IPS DF 6.9 (cell line): ENCODE measurements at regions not wholly inside any gene's neighbourhood (a gene's known extent, or its start where the extent isn't known, plus 50 kb on each side); places are given as distances from the start of the nearest gene placed in this dataset.

Experiments
- DNase-seq: peaks from one replicate; pipeline ENCODE4 v3.0.0-alpha.2; 2013; ENCODE audit warnings: low read depth, low spot score
- H3K27ac ChIP-seq: one replicate; pipeline ENCODE4 v1.5.1; 2013; ENCODE audit warnings: low read length, control low read depth
- H3K27me3 ChIP-seq: 2 replicates; pipeline ENCODE4 v1.6.1; 2013; ENCODE audit warnings: mild to moderate bottlenecking, low read length; ENCODE audit not compliant: control insufficient read depth, insufficient read depth
- H3K36me3 ChIP-seq: 2 replicates; pipeline ENCODE4 v1.6.1; 2013; ENCODE audit warnings: low read length; ENCODE audit not compliant: control insufficient read depth, insufficient read depth
- H3K4me1 ChIP-seq: 2 replicates; pipeline ENCODE4 v1.6.1; 2013; ENCODE audit warnings: low read length; ENCODE audit not compliant: control insufficient read depth, insufficient read depth
- H3K4me3 ChIP-seq: 2 replicates; pipeline ENCODE4 v1.5.1; 2013; ENCODE audit warnings: mild to moderate bottlenecking, low read length
- H3K9me3 ChIP-seq: 2 replicates; pipeline ENCODE4 v1.6.1; 2013; ENCODE audit warnings: low read length, inconsistent platforms; ENCODE audit not compliant: control insufficient read depth, insufficient read depth
- WGBS: extraction: QIAGEN DNeasy Blood & Tissue Kit; methylation state at CpG from one replicate; pipeline ENCODE4 v1.1.7; 2013; ENCODE audit warnings: mixed read lengths, missing lambda C conversion rate; ENCODE audit not compliant: insufficient read length, insufficient coverage; 5-methylcytosine and 5-hydroxymethylcytosine counted together

- H3K9me3 ChIP-seq = no peaks in the 10 kb centered on the region
- DNase-seq = no peak
- H3K27me3 ChIP-seq = no peaks in the 10 kb centered on the region
- H3K27ac ChIP-seq = no peak overlapping the region
- no peaks in the 10 kb centered on the region for H3K36me3 ChIP-seq
- H3K4me1 ChIP-seq = no peaks in the 10 kb centered on the region
- no CpG with 5 or more reads among the region's 5 CpGs for WGBS
- H3K4me3 ChIP-seq = no peak overlapping the region
Observed at GRCh38 chr15:95868450-95868849, 462.1 kb upstream of the NR2F2 start.

- Histone ChIP-seq H3K27me3 (no peaks in the 10 kb centered on the region), H3K4me3 (no peak overlapping the region), H3K4me1 (no peaks in the 10 kb centered on the region), H3K9me3 (no peaks in the 10 kb centered on the region), H3K36me3 (no peaks in the 10 kb centered on the region), H3K27ac (no peak overlapping the region)
- WGBS = no CpG with 5 or more reads among the region's 13 CpGs
- DNase-seq = no peak
Observed at GRCh38 chr15:95868970-95869369, 461.5 kb upstream of the NR2F2 start.

- Histone ChIP-seq H3K27ac (no peak overlapping the region), H3K4me3 (no peak overlapping the region), H3K9me3 (no peaks in the 10 kb centered on the region), H3K4me1 (no peaks in the 10 kb centered on the region), H3K36me3 (no peaks in the 10 kb centered on the region), H3K27me3 (no peaks in the 10 kb centered on the region)
- no peak for DNase-seq
- no CpG with 5 or more reads among the region's 5 CpGs for WGBS
Observed at GRCh38 chr15:95869920-95870319, 460.6 kb upstream of the NR2F2 start.

- no peaks in the 10 kb centered on the region for H3K9me3 ChIP-seq
- no peaks in the 10 kb centered on the region for H3K36me3 ChIP-seq
- no peak for DNase-seq
- H3K4me1 ChIP-seq = no peaks in the 10 kb centered on the region
- H3K27me3 ChIP-seq = no peaks in the 10 kb centered on the region
- H3K4me3 ChIP-seq = no peak overlapping the region
- H3K27ac ChIP-seq = no peak overlapping the region
- no CpG with 5 or more reads among the region's 3 CpGs for WGBS
Observed at GRCh38 chr15:95872366-95872771, 458.1 kb upstream of the NR2F2 start.

- DNase-seq = no peak
- Histone ChIP-seq H3K4me3 (no peak overlapping the region), H3K36me3 (no peaks in the 10 kb centered on the region), H3K9me3 (no peaks in the 10 kb centered on the region), H3K27me3 (no peaks in the 10 kb centered on the region), H3K27ac (no peak overlapping the region), H3K4me1 (no peaks in the 10 kb centered on the region)
Observed at GRCh38 chr15:95874637-95875036, 455.9 kb upstream of the NR2F2 start.

GRCh38 chr15:95875121-95875643, 455.3 kb upstream of the NR2F2 start:
- Histone ChIP-seq H3K4me1 (no peaks in the 10 kb centered on the region), H3K27me3 (no peaks in the 10 kb centered on the region), H3K36me3 (no peaks in the 10 kb centered on the region), H3K4me3 (no peak overlapping the region), H3K9me3 (no peaks in the 10 kb centered on the region), H3K27ac (no peak overlapping the region)
- DNase-seq = no peak
- WGBS = no CpG with 5 or more reads among the region's 7 CpGs

- WGBS = no CpG with 5 or more reads among the region's 6 CpGs
- Histone ChIP-seq H3K27ac (no peak overlapping the region), H3K27me3 (no peaks in the 10 kb centered on the region), H3K4me3 (no peak overlapping the region), H3K9me3 (no peaks in the 10 kb centered on the region), H3K4me1 (0 out of 2 replicates have a peak, but pooled peaks cover 2% of the 10 kb centered on the region), H3K36me3 (no peaks in the 10 kb centered on the region)
- DNase-seq = no peak
Observed at GRCh38 chr15:95880031-95880570, 450.4 kb upstream of the NR2F2 start.

- no peak for DNase-seq
- H3K9me3 ChIP-seq = no peaks in the 10 kb centered on the region
- no peak overlapping the region for H3K27ac ChIP-seq
- 0 out of 2 replicates have a peak, but pooled peaks cover 2% of the 10 kb centered on the region for H3K4me1 ChIP-seq
- no peaks in the 10 kb centered on the region for H3K27me3 ChIP-seq
- no peak overlapping the region for H3K4me3 ChIP-seq
- no CpG with 5 or more reads among the region's 2 CpGs for WGBS
- H3K36me3 ChIP-seq = no peaks in the 10 kb centered on the region
Observed at GRCh38 chr15:95880630-95881029, 449.9 kb upstream of the NR2F2 start.

GRCh38 chr15:95883064-95883463, 447.4 kb upstream of the NR2F2 start:
- Histone ChIP-seq H3K4me3 (no peak overlapping the region), H3K4me1 (0 out of 2 replicates have a peak, but pooled peaks cover 2% of the 10 kb centered on the region), H3K27me3 (no peaks in the 10 kb centered on the region), H3K9me3 (no peaks in the 10 kb centered on the region), H3K27ac (no peak overlapping the region), H3K36me3 (no peaks in the 10 kb centered on the region)
- no peak for DNase-seq
- WGBS = no CpG with 5 or more reads among the region's 6 CpGs

GRCh38 chr15:95884276-95884675, 446.2 kb upstream of the NR2F2 start:
- H3K27me3 ChIP-seq = no peaks in the 10 kb centered on the region
- no peak overlapping the region for H3K4me3 ChIP-seq
- H3K27ac ChIP-seq = no peak overlapping the region
- H3K4me1 ChIP-seq = 0 out of 2 replicates have a peak, but pooled peaks cover 2% of the 10 kb centered on the region
- no peaks in the 10 kb centered on the region for H3K9me3 ChIP-seq
- no CpG with 5 or more reads among the region's 5 CpGs for WGBS
- peak; percentile 9 for DNase-seq
- H3K36me3 ChIP-seq = no peaks in the 10 kb centered on the region

- H3K27me3 ChIP-seq = no peaks in the 10 kb centered on the region
- DNase-seq = no peak
- no peaks in the 10 kb centered on the region for H3K36me3 ChIP-seq
- H3K4me1 ChIP-seq = 0 out of 2 replicates have a peak, but pooled peaks cover 2% of the 10 kb centered on the region
- no peak overlapping the region for H3K4me3 ChIP-seq
- H3K27ac ChIP-seq = no peak overlapping the region
- no peaks in the 10 kb centered on the region for H3K9me3 ChIP-seq
- no CpG with 5 or more reads among the region's 7 CpGs for WGBS
Observed at GRCh38 chr15:95887666-95888390, 442.7 kb upstream of the NR2F2 start.
